Kidney (tissue), 13 donors: ENCODE measurements at regions not wholly inside any gene's neighbourhood (a gene's known extent, or its start where the extent isn't known, plus 50 kb on each side); places are given as distances from the start of the nearest gene placed in this dataset.
A peak's percentile ranks its signal among the peaks of the same experiment; 100 is the strongest.

Experiments used
- DNase-seq, 5 donors: peaks; one replicate each; pipeline ENCODE4 v3.0.0-alpha.2; 2013 to 2020
- FAIRE-seq: peaks from 2 replicates; lab custom pipeline; 2012; peaks lifted over from hg19 to GRCh38; lab: Jason Lieb, UNC
- H3K27ac ChIP-seq, 2 donors: one replicate each; pipeline ENCODE4 v1.7.0; 2013; ENCODE audit warnings: low read depth in 2 of 2, low read length in 2 of 2, inconsistent platforms in 1 of 2
- H3K27me3 ChIP-seq: one replicate; pipeline ENCODE4 v1.7.1; 2013; ENCODE audit warnings: low read length, inconsistent platforms; ENCODE audit not compliant: control insufficient read depth, insufficient read depth
- H3K36me3 ChIP-seq, 3 donors: one replicate each; pipeline versions ENCODE4 v1.7.0 to v1.7.1; 2013; ENCODE audit warnings: low read length in 3 of 3, control low read depth in 1 of 3, inconsistent platforms in 1 of 3; ENCODE audit not compliant: insufficient read depth in 3 of 3, control insufficient read depth in 2 of 3
- H3K4me1 ChIP-seq, 3 donors: one replicate each; pipeline versions ENCODE4 v1.7.0 to v1.7.1; 2013; ENCODE audit warnings: low read length in 3 of 3, inconsistent platforms in 1 of 3, low read depth in 1 of 3; ENCODE audit not compliant: control insufficient read depth in 2 of 3, insufficient read depth in 2 of 3
- H3K4me3 ChIP-seq, 3 donors: one replicate each; pipeline versions ENCODE4 v1.7.0 to v1.8.1; 2013; ENCODE audit warnings: low read length in 3 of 3, control low read depth in 1 of 3, inconsistent platforms in 1 of 3
- H3K9ac ChIP-seq, 3 donors: one replicate each; pipeline versions ENCODE4 v1.7.0 to v1.7.1; 2013; ENCODE audit warnings: low read length in 3 of 3, control low read depth in 1 of 3, inconsistent platforms in 1 of 3
- H3K9me3 ChIP-seq, 3 donors: one replicate each; pipeline versions ENCODE4 v1.7.0 to v1.7.1; 2013; ENCODE audit warnings: low read length in 3 of 3, control low read depth in 1 of 3, inconsistent platforms in 1 of 3; ENCODE audit not compliant: control insufficient read depth in 2 of 3, insufficient read depth in 1 of 3
- intact Hi-C: fragments of 100-400 bp; cut with DNase I; formaldehyde crosslinking; loops from one replicate; pipeline ENCODE4 v1.11.1; 2022
- TF ChIP-seq, protein P1 (sequence below): IDR thresholded peaks from 3 replicates; pipeline ENCODE4 v1.5.1; 2012; ENCODE audit warnings: mild to moderate bottlenecking, moderate library complexity, borderline replicate concordance; ENCODE audit not compliant: insufficient read depth; ENCODE audit errors: extremely low read depth
- donor health status: control.
- donor health status: control.
- donor health status: control.
- donor health status: control.
- donor health status: control.
- donor health status: DM: yes; HTN: yes; CAD: no.
- donor health status: Normal renal cell carcinoma (clear cell type).

- Histone ChIP-seq H3K4me1 (peaks cover 0 to 4% (median 4%) of the 10 kb centered on the region in 3 donors), H3K9me3 (no peaks in the 10 kb centered on the region), H3K36me3 (no peaks in the 10 kb centered on the region), H3K9ac (no peak overlapping the region), H3K4me3 (no peak overlapping the region), H3K27me3 (no peaks in the 10 kb centered on the region), H3K27ac (no peak overlapping the region)
- no peak for FAIRE-seq
- intact Hi-C loops: no loop called here
- TF ChIP-seq, protein P1, sequence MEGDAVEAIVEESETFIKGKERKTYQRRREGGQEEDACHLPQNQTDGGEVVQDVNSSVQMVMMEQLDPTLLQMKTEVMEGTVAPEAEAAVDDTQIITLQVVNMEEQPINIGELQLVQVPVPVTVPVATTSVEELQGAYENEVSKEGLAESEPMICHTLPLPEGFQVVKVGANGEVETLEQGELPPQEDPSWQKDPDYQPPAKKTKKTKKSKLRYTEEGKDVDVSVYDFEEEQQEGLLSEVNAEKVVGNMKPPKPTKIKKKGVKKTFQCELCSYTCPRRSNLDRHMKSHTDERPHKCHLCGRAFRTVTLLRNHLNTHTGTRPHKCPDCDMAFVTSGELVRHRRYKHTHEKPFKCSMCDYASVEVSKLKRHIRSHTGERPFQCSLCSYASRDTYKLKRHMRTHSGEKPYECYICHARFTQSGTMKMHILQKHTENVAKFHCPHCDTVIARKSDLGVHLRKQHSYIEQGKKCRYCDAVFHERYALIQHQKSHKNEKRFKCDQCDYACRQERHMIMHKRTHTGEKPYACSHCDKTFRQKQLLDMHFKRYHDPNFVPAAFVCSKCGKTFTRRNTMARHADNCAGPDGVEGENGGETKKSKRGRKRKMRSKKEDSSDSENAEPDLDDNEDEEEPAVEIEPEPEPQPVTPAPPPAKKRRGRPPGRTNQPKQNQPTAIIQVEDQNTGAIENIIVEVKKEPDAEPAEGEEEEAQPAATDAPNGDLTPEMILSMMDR: no peak
- peak in 2 of 5 donors; percentile 7 to 23 for DNase-seq
Observed at GRCh38 chr10:78905015-78905956, 163.5 kb upstream of the ZMIZ1 start.

- H3K4me3 ChIP-seq: no peak overlapping the region
- no peaks in the 10 kb centered on the region for H3K36me3 ChIP-seq
- no peak overlapping the region for H3K9ac ChIP-seq
- no peaks in the 10 kb centered on the region for H3K27me3 ChIP-seq
- TF ChIP-seq, protein P1: no peak
- no peak overlapping the region for H3K27ac ChIP-seq
- FAIRE-seq (no peak), DNase-seq (peak in 2 of 5 donors; percentile 10 to 46)
- intact Hi-C loops: no loop called here
- H3K4me1 ChIP-seq: peaks cover 0 to 4% (median 4%) of the 10 kb centered on the region in 3 donors
- no peaks in the 10 kb centered on the region for H3K9me3 ChIP-seq
Observed at GRCh38 chr10:78905957-78906308, 162.8 kb upstream of the ZMIZ1 start.

GRCh38 chr10:78906734-78907390 is 161.9 kb upstream of the ZMIZ1 start:
- Histone ChIP-seq H3K9me3 (no peaks in the 10 kb centered on the region), H3K36me3 (no peaks in the 10 kb centered on the region), H3K27me3 (no peaks in the 10 kb centered on the region), H3K27ac (no peak overlapping the region), H3K4me1 (peaks cover 0 to 4% (median 4%) of the 10 kb centered on the region in 3 donors), H3K4me3 (no peak overlapping the region), H3K9ac (no peak overlapping the region)
- FAIRE-seq: no peak
- TF ChIP-seq, protein P1: no peak
- intact Hi-C loops: no loop called here
- peak in 2 of 5 donors; percentile 7 to 26 for DNase-seq
